ENCODE measurements at regions not wholly inside any gene's neighbourhood (a gene's known extent, or its start where the extent isn't known, plus 50 kb on each side); places are given as distances from the start of the nearest gene placed in this dataset.

DNA sequence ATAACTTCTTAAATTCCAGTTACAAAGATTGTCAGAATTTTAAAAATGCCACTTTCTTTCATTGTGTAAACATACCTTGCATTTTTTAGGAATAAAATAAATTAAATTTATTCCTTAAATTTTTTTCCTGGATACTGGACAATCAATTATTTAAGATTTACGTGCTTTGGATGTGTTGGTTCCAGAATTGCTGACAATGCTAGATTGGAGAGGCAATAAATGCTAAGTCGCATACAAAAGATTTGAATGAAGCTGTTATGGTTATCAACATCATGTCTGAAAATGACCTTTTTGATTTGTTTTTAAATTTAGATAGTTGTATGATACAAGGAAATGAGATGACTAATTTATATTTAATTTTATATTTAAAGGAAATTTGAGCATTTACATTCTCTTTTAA lies 89.2 kb upstream of the SEMA3A start:
- no peak overlapping the region for H2AFZ ChIP-seq (ENCODE audit: low read depth)
- H3K9me2 ChIP-seq, result peaks cover 3% of the 10 kb centered on the region; the same call in 1 of the 2 replicates
- ChIA-PET CTCF (no interaction called here), POLR2A (no interaction called here)
- no peaks in the 10 kb centered on the region for H3K4me1 ChIP-seq (ENCODE audit: control insufficient read depth in 1 of 2, insufficient read depth in 2 of 2, low read depth in 1 of 2, low read length in 1 of 2)
- H3K4me2 ChIP-seq, result no peak overlapping the region
- DNase-seq, result no peak
- H3K4me3 ChIP-seq (ENCODE audit: low read depth in 2 of 2, low read length in 1 of 2), result no peak overlapping the region
- no peak overlapping the region for H3K9ac ChIP-seq
- WGBS (ENCODE audit: low lambda C conversion rate), result 92% methylated on average over 2 of the region's 2 CpGs
- H3K36me3 ChIP-seq (replicated peaks in 1 of 2; ENCODE audit: control insufficient read depth in 1 of 2, insufficient read depth in 2 of 2, low read length in 1 of 2), result no peaks in the 10 kb centered on the region
- H4K20me1 ChIP-seq (ENCODE audit: insufficient read depth), result no peaks in the 10 kb centered on the region
- no peaks in the 10 kb centered on the region for H3K27me3 ChIP-seq (ENCODE audit: insufficient read depth)
- H3F3A ChIP-seq (replicated peaks; ENCODE audit: insufficient read depth), result no peaks in the 10 kb centered on the region
- no peaks in the 10 kb centered on the region for H3K79me2 ChIP-seq (ENCODE audit: insufficient read depth)
- no peak overlapping the region for H3K27ac ChIP-seq (ENCODE audit: low read depth in 2 of 2, low read length in 1 of 2)
- no peak for TF ChIP-seq GABPA (IDR thresholded peaks at IDR 0.05; ENCODE audit: low read depth)
- no peak for TF ChIP-seq POLR2AphosphoS5 (IDR thresholded peaks at IDR 0.05; ENCODE audit: low read depth, low read length)
- no peak for TF ChIP-seq YY1 (IDR thresholded peaks at IDR 0.05; ENCODE audit: low read depth)
- no peak for TF ChIP-seq MXI1 (IDR thresholded peaks at IDR 0.05; ENCODE audit: low read depth, low read length)
- no peak for TF ChIP-seq PBX3 (IDR thresholded peaks at IDR 0.05)
- no peak for TF ChIP-seq RFX5 (IDR thresholded peaks at IDR 0.05; ENCODE audit: low read length)
- TF ChIP-seq NFIC (IDR thresholded peaks at IDR 0.05; ENCODE audit: borderline replicate concordance), result no peak
- TF ChIP-seq, protein P1, sequence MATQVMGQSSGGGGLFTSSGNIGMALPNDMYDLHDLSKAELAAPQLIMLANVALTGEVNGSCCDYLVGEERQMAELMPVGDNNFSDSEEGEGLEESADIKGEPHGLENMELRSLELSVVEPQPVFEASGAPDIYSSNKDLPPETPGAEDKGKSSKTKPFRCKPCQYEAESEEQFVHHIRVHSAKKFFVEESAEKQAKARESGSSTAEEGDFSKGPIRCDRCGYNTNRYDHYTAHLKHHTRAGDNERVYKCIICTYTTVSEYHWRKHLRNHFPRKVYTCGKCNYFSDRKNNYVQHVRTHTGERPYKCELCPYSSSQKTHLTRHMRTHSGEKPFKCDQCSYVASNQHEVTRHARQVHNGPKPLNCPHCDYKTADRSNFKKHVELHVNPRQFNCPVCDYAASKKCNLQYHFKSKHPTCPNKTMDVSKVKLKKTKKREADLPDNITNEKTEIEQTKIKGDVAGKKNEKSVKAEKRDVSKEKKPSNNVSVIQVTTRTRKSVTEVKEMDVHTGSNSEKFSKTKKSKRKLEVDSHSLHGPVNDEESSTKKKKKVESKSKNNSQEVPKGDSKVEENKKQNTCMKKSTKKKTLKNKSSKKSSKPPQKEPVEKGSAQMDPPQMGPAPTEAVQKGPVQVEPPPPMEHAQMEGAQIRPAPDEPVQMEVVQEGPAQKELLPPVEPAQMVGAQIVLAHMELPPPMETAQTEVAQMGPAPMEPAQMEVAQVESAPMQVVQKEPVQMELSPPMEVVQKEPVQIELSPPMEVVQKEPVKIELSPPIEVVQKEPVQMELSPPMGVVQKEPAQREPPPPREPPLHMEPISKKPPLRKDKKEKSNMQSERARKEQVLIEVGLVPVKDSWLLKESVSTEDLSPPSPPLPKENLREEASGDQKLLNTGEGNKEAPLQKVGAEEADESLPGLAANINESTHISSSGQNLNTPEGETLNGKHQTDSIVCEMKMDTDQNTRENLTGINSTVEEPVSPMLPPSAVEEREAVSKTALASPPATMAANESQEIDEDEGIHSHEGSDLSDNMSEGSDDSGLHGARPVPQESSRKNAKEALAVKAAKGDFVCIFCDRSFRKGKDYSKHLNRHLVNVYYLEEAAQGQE (IDR thresholded peaks at IDR 0.05; ENCODE audit: low read depth, low read length), result no peak
- H3K9me3 ChIP-seq, result no peaks in the 10 kb centered on the region

DNA sequence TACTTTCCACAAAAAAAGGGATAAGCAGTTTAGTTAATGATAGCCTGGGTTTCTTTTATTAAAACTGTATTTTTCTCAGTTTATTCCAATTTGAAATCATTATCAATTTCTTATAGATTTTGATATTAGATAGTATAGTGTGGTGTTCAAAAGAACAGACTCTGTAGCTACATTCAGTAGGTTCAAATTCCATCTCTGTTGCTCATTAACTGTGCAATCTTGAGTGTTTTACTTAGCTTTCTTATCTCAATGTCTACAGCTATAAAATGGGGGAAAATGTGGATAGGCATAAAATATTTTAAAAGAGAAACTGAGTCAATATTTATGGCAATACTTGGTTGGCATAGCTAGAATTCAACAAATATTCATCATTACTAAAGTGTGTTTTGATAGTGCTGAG lies 86.9 kb upstream of the SEMA3A start:
- no peak overlapping the region for H2AFZ ChIP-seq (ENCODE audit: low read depth)
- no peaks in the 10 kb centered on the region for H3K36me3 ChIP-seq (replicated peaks in 1 of 2; ENCODE audit: control insufficient read depth in 1 of 2, insufficient read depth in 2 of 2, low read length in 1 of 2)
- H3K4me2 ChIP-seq, result no peak overlapping the region
- no peaks in the 10 kb centered on the region for H3K9me3 ChIP-seq
- ChIA-PET CTCF (interaction anchor here (0.6 to 0.9 kb wide), 2 partner anchors 15 to 17 kb away, joined by 3 to 4 read pairs; no protein-coding TSS in a partner anchor), POLR2A (no interaction called here)
- no peaks in the 10 kb centered on the region for H3F3A ChIP-seq (replicated peaks; ENCODE audit: insufficient read depth)
- H3K79me2 ChIP-seq (ENCODE audit: insufficient read depth), result no peaks in the 10 kb centered on the region
- H3K4me1 ChIP-seq (ENCODE audit: control insufficient read depth in 1 of 2, insufficient read depth in 2 of 2, low read depth in 1 of 2, low read length in 1 of 2), result no peaks in the 10 kb centered on the region
- no peak overlapping the region for H3K9ac ChIP-seq
- H4K20me1 ChIP-seq (ENCODE audit: insufficient read depth), result no peaks in the 10 kb centered on the region
- H3K4me3 ChIP-seq (ENCODE audit: low read depth in 2 of 2, low read length in 1 of 2), result no peak overlapping the region
- DNase-seq, result no peak
- TF ChIP-seq TCF12 (IDR thresholded peaks at IDR 0.05) (no peak), MXI1 (IDR thresholded peaks at IDR 0.05; ENCODE audit: low read depth, low read length) (no peak), MEF2A (IDR thresholded peaks at IDR 0.05; ENCODE audit: borderline replicate concordance, low read depth) (no peak)
- H3K27me3 ChIP-seq (ENCODE audit: insufficient read depth), result no peaks in the 10 kb centered on the region
- H3K27ac ChIP-seq (ENCODE audit: low read depth in 2 of 2, low read length in 1 of 2), result no peak overlapping the region
- no peaks in the 10 kb centered on the region for H3K9me2 ChIP-seq
